Activated gamma-delta T cell (primary cell): ENCODE measurements at regions not wholly inside any gene's neighbourhood (a gene's known extent, or its start where the extent isn't known, plus 50 kb on each side); places are given as distances from the start of the nearest gene placed in this dataset.
"Not testable (repeated sequence)": the region's sequence is repeated elsewhere in the genome, so short reads cannot be mapped to it uniquely, and the experiment has no call there.

Experiments used
- DNase-seq: peaks from one replicate; lab custom pipeline; 2025; lab: John Stamatoyannopoulos, UW

- no peak for DNase-seq
Observed at GRCh38 chr2:123816203-123816602, 208.9 kb upstream of the CNTNAP5 start.

DNA sequence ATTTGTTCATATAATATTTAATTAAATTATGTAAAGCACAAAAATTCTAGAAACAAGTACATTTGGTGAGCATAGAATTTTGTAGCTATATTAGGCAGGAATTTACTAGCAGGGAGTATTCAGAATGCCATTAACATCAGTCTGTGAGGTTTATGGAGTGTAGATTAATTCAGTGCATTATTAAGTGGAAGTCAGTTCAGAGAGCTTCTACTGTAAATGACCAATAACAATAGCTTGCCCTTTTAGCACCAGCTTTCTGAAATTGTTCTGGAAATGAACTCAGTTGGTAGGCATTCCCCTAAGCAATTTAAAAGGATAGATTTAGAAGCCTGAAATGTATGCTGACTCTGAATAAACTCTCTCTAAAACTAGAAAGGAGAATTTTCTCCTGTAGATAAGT is 208.2 kb upstream of the CNTNAP5 start:
- no peak for DNase-seq

DNA sequence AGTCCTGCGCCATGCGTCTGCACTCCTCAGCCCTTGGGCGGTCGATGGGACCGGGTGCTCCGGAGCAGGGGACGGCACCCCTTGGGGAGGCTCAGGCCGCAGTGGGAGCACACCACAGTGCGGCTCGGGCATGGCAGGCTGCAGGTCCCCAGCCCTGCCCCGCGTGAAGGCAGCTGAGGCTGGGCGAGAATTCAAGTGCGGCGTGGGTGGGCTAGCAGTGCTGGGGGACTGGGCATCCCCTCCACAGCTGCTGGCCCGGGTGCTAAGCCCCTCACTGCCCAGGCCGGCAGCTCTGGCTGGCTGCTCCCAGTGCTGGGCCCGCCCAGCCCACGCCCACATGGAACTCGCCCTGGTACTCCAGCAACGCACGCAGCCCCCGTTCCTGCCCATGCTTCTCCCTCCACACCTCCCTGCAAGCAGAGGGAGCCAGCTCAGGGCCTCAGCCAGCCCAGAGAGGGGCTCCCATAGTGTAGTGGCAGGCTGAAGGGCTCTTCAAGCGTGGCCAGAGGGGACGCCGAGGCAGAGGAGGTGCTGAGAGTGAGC is 198.3 kb upstream of the CNTNAP5 start:
- peak; percentile 11 for DNase-seq

- no peak for DNase-seq
Observed at GRCh38 chr2:123839326-123839725, 185.8 kb upstream of the CNTNAP5 start.

DNA sequence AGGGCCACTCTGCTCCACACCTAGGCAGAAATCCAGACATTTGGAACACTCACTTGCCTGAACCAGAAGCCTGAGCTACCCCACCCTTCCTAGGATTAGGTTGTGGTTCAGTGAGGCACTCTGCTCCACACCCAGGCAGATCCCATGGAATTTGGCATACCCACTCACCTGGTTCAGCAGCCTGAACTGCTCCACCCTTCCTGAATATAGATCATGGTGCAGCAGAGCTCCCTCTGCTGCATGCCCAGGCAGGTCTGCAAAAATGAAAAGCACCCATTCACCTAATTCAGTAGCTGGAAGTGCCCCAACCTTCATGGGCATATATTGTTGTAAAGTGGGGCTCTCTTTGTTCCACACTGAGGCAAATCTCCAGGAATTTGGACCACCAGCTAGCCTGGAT is 185.1 kb upstream of the CNTNAP5 start:
- DNase-seq, result no peak

- no peak for DNase-seq
Observed at GRCh38 chr2:123840574-123840973, 184.5 kb upstream of the CNTNAP5 start.

GRCh38 chr2:123851281-123851680 is 173.8 kb upstream of the CNTNAP5 start:
- DNase-seq, result no peak

- no peak for DNase-seq
Observed at GRCh38 chr2:123853161-123853560, 171.9 kb upstream of the CNTNAP5 start.

- DNase-seq, result not testable (repeated sequence)
Observed at GRCh38 chr2:123859031-123859430, 166.1 kb upstream of the CNTNAP5 start.

DNA sequence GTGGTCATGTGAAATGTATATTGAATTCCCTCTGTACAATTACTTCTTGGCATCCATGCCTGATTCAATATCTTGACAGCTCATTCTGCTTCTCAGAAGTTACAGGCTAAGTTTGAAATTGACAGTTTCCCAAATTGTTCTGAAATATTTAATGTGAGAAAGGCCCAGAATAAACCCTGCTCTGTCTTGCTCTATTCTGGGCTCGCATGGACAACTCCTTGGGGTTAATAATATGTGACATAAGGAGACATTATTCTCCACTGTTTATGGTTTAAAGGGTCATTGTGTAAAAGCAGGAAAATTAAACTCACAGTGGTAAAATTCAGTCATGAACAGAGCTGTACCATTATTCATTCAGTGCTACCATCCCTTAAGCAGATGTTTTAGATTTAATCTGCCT is 160.7 kb upstream of the CNTNAP5 start:
- DNase-seq, result no peak

- DNase-seq, result no peak
Observed at GRCh38 chr2:123870206-123870880, 154.7 kb upstream of the CNTNAP5 start.

- DNase-seq, result no peak
Observed at GRCh38 chr2:123870881-123871276, 154.2 kb upstream of the CNTNAP5 start.

DNA sequence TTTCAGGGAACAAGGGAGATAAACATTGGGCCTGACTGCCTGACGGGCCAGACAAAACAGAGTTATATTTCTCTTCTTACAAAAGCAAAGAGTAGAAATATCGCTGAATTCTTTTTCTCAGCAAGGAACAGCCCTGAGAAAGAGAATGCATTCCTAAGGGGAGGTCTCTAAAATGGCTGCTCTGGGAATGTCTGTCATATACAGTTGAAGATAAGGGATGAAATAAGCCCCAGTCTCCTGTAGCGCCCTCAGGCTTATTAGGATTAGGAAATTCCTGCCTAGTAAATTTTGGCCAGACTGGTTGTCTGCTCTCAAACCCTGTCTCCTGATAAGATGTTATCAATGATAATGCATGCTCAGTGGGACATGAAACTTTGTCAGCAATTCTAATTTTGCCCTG is 134.9 kb upstream of the CNTNAP5 start:
- DNase-seq, result no peak

- DNase-seq, result no peak
Observed at GRCh38 chr2:123894167-123894566, 130.9 kb upstream of the CNTNAP5 start.

DNA sequence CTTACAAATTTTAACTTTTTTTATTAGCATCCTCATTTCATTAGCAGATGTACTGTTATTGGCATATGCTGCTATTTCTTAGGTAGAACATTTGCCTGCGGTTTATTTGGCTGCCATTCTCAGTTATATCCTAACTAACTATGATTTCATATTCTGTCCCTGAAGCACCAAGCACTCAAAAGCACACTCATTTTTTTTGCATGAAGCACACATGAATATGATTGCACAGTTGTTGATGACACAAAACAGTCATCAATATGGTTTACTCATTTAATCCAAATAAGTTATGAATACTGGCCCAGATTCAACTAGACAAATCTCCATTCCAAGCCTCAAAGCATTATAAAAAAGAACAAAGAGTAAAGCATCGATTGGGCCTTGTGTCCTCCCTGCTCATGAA is 129.4 kb upstream of the CNTNAP5 start:
- DNase-seq, result no peak

DNA sequence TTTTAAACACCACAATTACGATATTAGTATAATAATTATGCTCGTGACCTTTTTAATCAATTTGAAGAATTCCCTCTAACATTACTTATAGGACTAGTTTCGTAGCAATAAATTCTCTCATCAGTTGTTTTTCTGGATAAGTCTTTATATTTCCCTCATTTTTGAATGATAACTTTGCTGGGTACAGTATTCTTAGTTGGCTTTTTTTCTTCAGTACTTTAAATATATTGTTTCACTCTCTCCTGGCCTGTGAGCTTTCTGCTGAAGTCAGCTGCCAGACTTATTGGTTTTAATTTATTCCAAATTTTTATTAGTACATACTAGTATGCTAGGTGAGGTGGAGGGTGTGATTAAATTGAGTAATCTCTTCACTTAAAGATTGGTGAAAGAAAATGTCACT is 123.8 kb upstream of the CNTNAP5 start:
- DNase-seq, result no peak

DNA sequence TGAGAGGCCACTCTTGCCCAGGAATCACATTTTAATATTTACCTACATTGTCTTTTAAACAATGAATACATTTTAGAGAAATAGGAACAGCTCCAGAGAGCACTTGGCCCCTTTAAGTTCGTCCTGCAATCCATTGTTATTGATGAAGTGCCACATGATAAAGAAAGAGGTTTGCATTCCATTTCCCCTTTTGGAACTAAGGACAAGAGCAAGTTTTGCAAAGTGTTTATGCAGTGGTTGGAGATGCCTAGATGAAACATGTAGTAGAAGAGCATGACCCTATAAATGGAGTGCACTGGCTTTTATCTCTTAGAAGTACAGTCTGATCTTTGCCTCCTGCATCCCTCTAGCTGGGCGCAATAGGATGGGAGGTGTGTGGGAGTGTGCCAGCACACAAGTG is 118.7 kb upstream of the CNTNAP5 start:
- DNase-seq, result no peak

DNA sequence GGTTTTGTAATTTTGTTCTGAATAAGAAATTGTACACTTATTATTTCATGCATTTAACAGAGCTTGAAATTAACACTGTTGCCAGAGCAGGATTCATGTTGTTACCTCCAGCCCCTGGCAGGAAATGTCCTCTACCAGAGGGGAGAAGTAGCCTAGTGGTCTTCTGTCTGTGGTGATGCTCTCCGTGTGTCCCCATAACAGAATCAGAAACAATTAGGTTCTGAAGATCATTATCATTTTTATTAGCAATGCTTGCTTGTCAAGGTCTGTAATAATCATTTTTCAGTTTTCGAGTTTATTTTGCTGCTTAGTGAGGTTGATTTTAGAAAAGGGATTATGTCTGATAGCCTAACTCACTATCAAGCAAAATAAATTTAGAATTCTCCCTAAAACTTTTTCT is 116.6 kb upstream of the CNTNAP5 start:
- no peak for DNase-seq

DNA sequence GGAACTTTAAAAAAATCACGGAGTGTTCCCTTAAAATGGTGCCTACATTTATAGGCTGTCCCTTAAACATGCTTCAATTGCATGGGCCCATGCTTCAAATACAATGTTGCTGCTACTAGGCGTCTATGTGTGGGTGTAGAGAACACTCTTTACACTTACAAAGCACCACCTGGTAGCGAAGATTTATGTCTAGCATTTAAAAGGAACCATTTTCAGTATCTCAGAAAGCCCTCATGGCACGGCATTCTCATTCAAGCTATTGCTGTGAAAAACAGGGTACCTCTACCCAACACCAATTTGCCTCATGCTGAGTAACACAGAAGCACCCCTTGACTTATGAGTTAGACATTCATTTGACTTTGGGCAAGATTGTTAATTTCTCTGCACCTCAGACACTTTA is 112.9 kb upstream of the CNTNAP5 start:
- DNase-seq, result no peak

GRCh38 chr2:123913143-123913735 is 111.8 kb upstream of the CNTNAP5 start:
- DNase-seq, result no peak

DNA sequence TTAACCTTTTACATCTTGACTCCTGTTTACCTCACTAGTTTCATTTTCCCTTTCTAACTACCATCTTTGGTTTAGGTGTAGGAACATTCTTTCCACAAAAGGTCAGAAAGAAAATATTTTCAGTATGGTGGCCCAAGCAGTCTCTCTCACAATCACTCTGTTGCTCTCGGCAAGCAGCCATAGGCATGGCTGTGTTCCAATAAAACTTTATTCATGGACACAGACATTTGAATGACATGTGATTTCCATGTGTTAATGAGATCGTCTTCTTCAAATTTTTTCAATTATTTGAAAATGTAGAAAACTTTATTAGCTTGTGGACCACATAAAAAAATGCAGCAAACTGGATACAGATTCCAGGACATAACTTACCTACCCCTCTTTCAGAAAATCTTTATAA is 109.7 kb upstream of the CNTNAP5 start:
- DNase-seq, result no peak

DNA sequence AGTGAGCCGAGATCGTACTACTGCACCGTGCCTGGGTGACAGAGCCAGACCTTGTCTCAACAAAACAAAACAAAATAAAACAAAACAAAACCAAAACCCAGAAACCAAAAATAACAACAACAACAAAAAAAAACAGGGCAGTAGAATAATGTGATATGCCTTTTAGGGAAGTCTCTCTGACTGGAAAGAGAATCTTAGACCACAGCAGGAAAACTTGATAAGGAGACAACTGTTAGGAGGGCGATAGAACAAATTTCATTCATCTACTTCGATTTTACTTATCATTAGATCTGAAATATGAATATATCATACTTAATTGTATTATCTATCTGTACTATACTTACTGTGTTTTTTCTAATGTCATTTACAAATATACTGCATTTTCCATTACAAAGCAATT is 109.0 kb upstream of the CNTNAP5 start:
- no peak for DNase-seq

- no peak for DNase-seq
Observed at GRCh38 chr2:123916531-123916930, 108.6 kb upstream of the CNTNAP5 start.

GRCh38 chr2:123917241-123917640 is 107.8 kb upstream of the CNTNAP5 start:
- no peak for DNase-seq
